Thyroid gland (tissue), 4 donors: ENCODE measurements at regions not wholly inside any gene's neighbourhood (a gene's known extent, or its start where the extent isn't known, plus 50 kb on each side); places are given as distances from the start of the nearest gene placed in this dataset.

Experiments
- DNase-seq, 2 donors: peaks; one replicate each; pipeline ENCODE4 v3.0.0-alpha.2; 2019
- H3K27ac ChIP-seq, 3 donors: fragments of 200-600 bp; sonication (generic); 1 replicate in 2 of 3; 2 replicates in 1 of 3; pipeline ENCODE4 v1.5.1; 2016 to 2019; ENCODE audit warnings: mild to moderate bottlenecking in 1 of 3, moderate library complexity in 1 of 3
- H3K27me3 ChIP-seq: fragments of 200-600 bp; sonication (generic); one replicate; pipeline ENCODE4 v1.5.1; 2019
- H3K36me3 ChIP-seq, 2 donors: fragments of 200-600 bp; sonication (generic); one replicate each; pipeline ENCODE4 v1.5.1; 2016 to 2019
- H3K4me1 ChIP-seq, 2 donors: fragments of 200-600 bp; sonication (generic); one replicate each; pipeline ENCODE4 v1.5.1; 2017 to 2019
- H3K4me3 ChIP-seq, 3 donors: fragments of 200-600 bp; sonication (generic); replicated peaks in 1 of 3; 1 replicate in 2 of 3; 2 replicates in 1 of 3; pipeline ENCODE4 v1.5.1; 2016; ENCODE audit warnings: mild to moderate bottlenecking in 1 of 3
- H3K9me3 ChIP-seq: fragments of 200-600 bp; sonication (generic); one replicate; pipeline ENCODE4 v1.5.1; 2017
- POLR2A ChIP-seq, 2 donors: fragments of 450-650 bp; IDR thresholded peaks; one replicate each; pipeline ENCODE4 v1.6.1; 2017; ENCODE audit warnings: antibody characterized with exemption in 2 of 2, mild to moderate bottlenecking in 2 of 2, moderate library complexity in 1 of 2
- WGBS, 2 donors: methylation state at CpG; one replicate each; pipeline ENCODE4 v1.1.5; 2017; 5-methylcytosine and 5-hydroxymethylcytosine counted together
- intact Hi-C: fragments of 100-400 bp; cut with DNase I; formaldehyde crosslinking; loops from one replicate; pipeline ENCODE4 v1.15.1; 2023
- TF ChIP-seq, protein P1 (sequence below), 6 experiments: fragments of 200-600 bp in 3 of 6; fragments of 450-650 bp in 3 of 6; sonication (generic) in 3 of 6; IDR thresholded peaks; one replicate each; pipeline ENCODE4 v1.5.1; 2016 to 2019; ENCODE audit warnings: antibody characterized with exemption in 6 of 6, mild to moderate bottlenecking in 2 of 6, inconsistent platforms in 1 of 6, moderate library complexity in 1 of 6

- Histone ChIP-seq H3K4me3 (no peak overlapping the region), H3K4me1 (no peaks in the 10 kb centered on the region), H3K27me3 (no peaks in the 10 kb centered on the region), H3K36me3 (no peaks in the 10 kb centered on the region), H3K9me3 (no peaks in the 10 kb centered on the region), H3K27ac (no peak overlapping the region)
- no peak for DNase-seq
- TF ChIP-seq POLR2A (IDR thresholded peaks at IDR 0.05): no peak
- TF ChIP-seq, protein P1, sequence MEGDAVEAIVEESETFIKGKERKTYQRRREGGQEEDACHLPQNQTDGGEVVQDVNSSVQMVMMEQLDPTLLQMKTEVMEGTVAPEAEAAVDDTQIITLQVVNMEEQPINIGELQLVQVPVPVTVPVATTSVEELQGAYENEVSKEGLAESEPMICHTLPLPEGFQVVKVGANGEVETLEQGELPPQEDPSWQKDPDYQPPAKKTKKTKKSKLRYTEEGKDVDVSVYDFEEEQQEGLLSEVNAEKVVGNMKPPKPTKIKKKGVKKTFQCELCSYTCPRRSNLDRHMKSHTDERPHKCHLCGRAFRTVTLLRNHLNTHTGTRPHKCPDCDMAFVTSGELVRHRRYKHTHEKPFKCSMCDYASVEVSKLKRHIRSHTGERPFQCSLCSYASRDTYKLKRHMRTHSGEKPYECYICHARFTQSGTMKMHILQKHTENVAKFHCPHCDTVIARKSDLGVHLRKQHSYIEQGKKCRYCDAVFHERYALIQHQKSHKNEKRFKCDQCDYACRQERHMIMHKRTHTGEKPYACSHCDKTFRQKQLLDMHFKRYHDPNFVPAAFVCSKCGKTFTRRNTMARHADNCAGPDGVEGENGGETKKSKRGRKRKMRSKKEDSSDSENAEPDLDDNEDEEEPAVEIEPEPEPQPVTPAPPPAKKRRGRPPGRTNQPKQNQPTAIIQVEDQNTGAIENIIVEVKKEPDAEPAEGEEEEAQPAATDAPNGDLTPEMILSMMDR (IDR thresholded peaks at IDR 0.05): no peak
- intact Hi-C loops: no loop called here
- 85 to 92% methylated on average over 2 of the region's 2 CpGs for WGBS, 2 donors
Measured at GRCh38 chr10:3622427-3622826, 162.6 kb downstream of the KLF6 start.

- TF ChIP-seq, protein P1 (IDR thresholded peaks at IDR 0.05): no peak
- TF ChIP-seq POLR2A (IDR thresholded peaks at IDR 0.05): no peak
- 88 to 90% methylated on average over 2 of the region's 2 CpGs for WGBS, 2 donors
- Histone ChIP-seq H3K27me3 (no peaks in the 10 kb centered on the region), H3K9me3 (no peaks in the 10 kb centered on the region), H3K27ac (no peak overlapping the region), H3K4me1 (no peaks in the 10 kb centered on the region), H3K36me3 (no peaks in the 10 kb centered on the region), H3K4me3 (no peak overlapping the region)
- DNase-seq: no peak
- intact Hi-C loops: no loop called here
Measured at GRCh38 chr10:3620818-3621217, 164.2 kb downstream of the KLF6 start.

GRCh38 chr10:3619241-3619640 lies 165.8 kb downstream of the KLF6 start:
- H3K4me1 ChIP-seq: no peaks in the 10 kb centered on the region
- WGBS, 2 donors: 37 to 39% methylated on average over 2 of the region's 2 CpGs
- H3K27me3 ChIP-seq: no peaks in the 10 kb centered on the region
- no peak overlapping the region for H3K27ac ChIP-seq
- intact Hi-C loops: no loop called here
- no peaks in the 10 kb centered on the region for H3K36me3 ChIP-seq
- no peaks in the 10 kb centered on the region for H3K9me3 ChIP-seq
- DNase-seq: no peak
- H3K4me3 ChIP-seq: no peak overlapping the region
- TF ChIP-seq POLR2A (IDR thresholded peaks at IDR 0.05): no peak
- TF ChIP-seq, protein P1 (IDR thresholded peaks at IDR 0.05): no peak

DNA sequence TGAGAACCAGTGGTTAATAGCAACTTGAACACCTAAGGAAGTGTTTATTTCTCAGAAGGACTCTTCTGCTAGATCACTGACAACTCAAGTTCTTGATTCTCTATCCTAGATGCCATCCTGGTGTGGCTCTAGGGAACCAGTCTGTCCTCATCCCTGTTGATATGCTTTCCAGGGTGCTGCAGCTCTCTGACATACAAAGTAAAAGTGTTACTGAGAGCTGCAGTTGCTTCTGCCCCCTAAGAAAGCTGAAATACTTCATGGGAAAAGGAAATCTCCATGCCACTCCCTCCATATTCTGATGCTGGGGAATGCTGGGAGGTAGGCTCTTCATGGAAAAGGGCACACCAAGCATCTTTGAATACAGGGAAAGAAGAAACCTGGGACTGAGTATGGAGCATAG lies 168.1 kb downstream of the KLF6 start:
- intact Hi-C loops: no loop called here
- Histone ChIP-seq H3K4me1 (no peaks in the 10 kb centered on the region), H3K4me3 (no peak overlapping the region), H3K9me3 (no peaks in the 10 kb centered on the region), H3K36me3 (no peaks in the 10 kb centered on the region), H3K27ac (no peak overlapping the region), H3K27me3 (no peaks in the 10 kb centered on the region)
- TF ChIP-seq, protein P1 (IDR thresholded peaks at IDR 0.05): no peak
- no peak for TF ChIP-seq POLR2A (IDR thresholded peaks at IDR 0.05)
- no peak for DNase-seq

GRCh38 chr10:3613318-3613717 lies 171.7 kb downstream of the KLF6 start:
- Histone ChIP-seq H3K4me1 (no peaks in the 10 kb centered on the region), H3K27me3 (no peaks in the 10 kb centered on the region), H3K36me3 (no peaks in the 10 kb centered on the region), H3K4me3 (no peak overlapping the region), H3K27ac (no peak overlapping the region), H3K9me3 (no peaks in the 10 kb centered on the region)
- DNase-seq: no peak
- intact Hi-C loops: no loop called here
- TF ChIP-seq POLR2A (IDR thresholded peaks at IDR 0.05): no peak
- TF ChIP-seq, protein P1 (IDR thresholded peaks at IDR 0.05): no peak
- WGBS, 2 donors: 66 to 74% methylated on average over 1 of the region's 1 CpG
